T-helper 9 cell (primary cell): ENCODE measurements at regions not wholly inside any gene's neighbourhood (a gene's known extent, or its start where the extent isn't known, plus 50 kb on each side); places are given as distances from the start of the nearest gene placed in this dataset.
"Not testable (repeated sequence)": the region's sequence is repeated elsewhere in the genome, so short reads cannot be mapped to it uniquely, and the experiment has no call there.

Source experiments
- DNase-seq: peaks from one replicate; pipeline ENCODE4 v3.0.0-alpha.2; 2020

- not testable (repeated sequence) for DNase-seq
Measured at GRCh38 chr11:86166287-86166686, 78.3 kb upstream of the EED start.

- no peak for DNase-seq
Measured at GRCh38 chr11:86164106-86164505, 80.4 kb upstream of the EED start.

- DNase-seq: not testable (repeated sequence)
Measured at GRCh38 chr11:86163221-86163876, 81.2 kb upstream of the EED start.

GRCh38 chr11:86162239-86162638 lies 82.3 kb upstream of the EED start:
- no peak for DNase-seq

- no peak for DNase-seq
Measured at GRCh38 chr11:86161837-86162236, 82.7 kb upstream of the EED start.

- DNase-seq: no peak
Measured at GRCh38 chr11:86161336-86161735, 83.2 kb upstream of the EED start.

GRCh38 chr11:86160541-86161149 lies 83.9 kb upstream of the EED start:
- DNase-seq: no peak

- no peak for DNase-seq
Measured at GRCh38 chr11:86159581-86159891, 85.0 kb upstream of the EED start.

GRCh38 chr11:86158704-86159580 lies 85.6 kb upstream of the EED start:
- no peak for DNase-seq

GRCh38 chr11:86157797-86158378 lies 86.7 kb upstream of the EED start:
- no peak for DNase-seq

GRCh38 chr11:86156397-86156955 lies 87.6 kb upstream of the PICALM start:
- no peak for DNase-seq

GRCh38 chr11:86155200-86155844 lies 86.4 kb upstream of the PICALM start:
- no peak for DNase-seq

GRCh38 chr11:86153439-86153838 lies 84.6 kb upstream of the PICALM start:
- DNase-seq: no peak

GRCh38 chr11:86152901-86153300 lies 84.0 kb upstream of the PICALM start:
- no peak for DNase-seq

GRCh38 chr11:86152006-86152862 lies 83.3 kb upstream of the PICALM start:
- DNase-seq: no peak

GRCh38 chr11:86151174-86152005 lies 82.5 kb upstream of the PICALM start:
- DNase-seq: no peak

GRCh38 chr11:86150847-86151173 lies 81.9 kb upstream of the PICALM start:
- DNase-seq: no peak

- DNase-seq: no peak
Measured at GRCh38 chr11:86149792-86150191, 80.9 kb upstream of the PICALM start.

GRCh38 chr11:86148345-86148747 lies 79.5 kb upstream of the PICALM start:
- DNase-seq: no peak

- DNase-seq: no peak
Measured at GRCh38 chr11:86147004-86147403, 78.1 kb upstream of the PICALM start.
